Astrocyte (in vitro differentiated cells and primary cell): ENCODE measurements at regions not wholly inside any gene's neighbourhood (a gene's known extent, or its start where the extent isn't known, plus 50 kb on each side); places are given as distances from the start of the nearest gene placed in this dataset.

Experiments
- EZH2 ChIP-seq: IDR thresholded peaks from 2 replicates; pipeline ENCODE4 v1.6.1; 2012; ENCODE audit warnings: mild to moderate bottlenecking, low read length, inconsistent platforms; ENCODE audit not compliant: insufficient read depth
- TF ChIP-seq, protein P1 (sequence below): IDR thresholded peaks from 2 replicates; pipeline ENCODE4 v1.5.1; 2011; ENCODE audit warnings: low read depth, mild to moderate bottlenecking, inconsistent platforms, low read length, moderate library complexity; ENCODE audit not compliant: insufficient read depth

DNA sequence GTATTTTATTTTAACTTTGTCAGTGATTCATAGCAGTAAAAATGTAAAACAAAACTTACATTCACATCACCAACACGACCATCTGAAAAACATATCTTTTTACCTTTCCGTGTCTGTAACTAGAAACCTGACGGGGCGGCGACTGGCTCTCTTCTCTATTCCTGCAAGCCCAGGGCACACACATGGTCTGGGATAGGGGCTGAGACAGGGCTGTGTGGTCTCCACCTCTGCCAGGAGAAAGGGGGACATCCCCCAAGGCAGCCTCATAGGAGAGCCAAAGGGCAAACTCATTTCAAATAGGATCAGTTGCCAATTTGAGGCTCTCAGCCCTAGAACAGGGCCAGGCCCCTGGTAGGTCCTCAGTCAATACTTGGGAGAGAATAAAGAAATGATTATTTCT, 359.4 kb downstream of the TCERG1L start:
- TF ChIP-seq, protein P1, sequence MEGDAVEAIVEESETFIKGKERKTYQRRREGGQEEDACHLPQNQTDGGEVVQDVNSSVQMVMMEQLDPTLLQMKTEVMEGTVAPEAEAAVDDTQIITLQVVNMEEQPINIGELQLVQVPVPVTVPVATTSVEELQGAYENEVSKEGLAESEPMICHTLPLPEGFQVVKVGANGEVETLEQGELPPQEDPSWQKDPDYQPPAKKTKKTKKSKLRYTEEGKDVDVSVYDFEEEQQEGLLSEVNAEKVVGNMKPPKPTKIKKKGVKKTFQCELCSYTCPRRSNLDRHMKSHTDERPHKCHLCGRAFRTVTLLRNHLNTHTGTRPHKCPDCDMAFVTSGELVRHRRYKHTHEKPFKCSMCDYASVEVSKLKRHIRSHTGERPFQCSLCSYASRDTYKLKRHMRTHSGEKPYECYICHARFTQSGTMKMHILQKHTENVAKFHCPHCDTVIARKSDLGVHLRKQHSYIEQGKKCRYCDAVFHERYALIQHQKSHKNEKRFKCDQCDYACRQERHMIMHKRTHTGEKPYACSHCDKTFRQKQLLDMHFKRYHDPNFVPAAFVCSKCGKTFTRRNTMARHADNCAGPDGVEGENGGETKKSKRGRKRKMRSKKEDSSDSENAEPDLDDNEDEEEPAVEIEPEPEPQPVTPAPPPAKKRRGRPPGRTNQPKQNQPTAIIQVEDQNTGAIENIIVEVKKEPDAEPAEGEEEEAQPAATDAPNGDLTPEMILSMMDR = no peak
- no peak for TF ChIP-seq EZH2
